ENCODE measurements at regions not wholly inside any gene's neighbourhood (a gene's known extent, or its start where the extent isn't known, plus 50 kb on each side); places are given as distances from the start of the nearest gene placed in this dataset.

- TF ChIP-seq CTCF (IDR thresholded peaks at IDR 0.05) (no peak), POLR2A (IDR thresholded peaks at IDR 0.05) (no peak)
Measured at GRCh38 chr9:751137-752051, 90.1 kb upstream of the DMRT1 start.

All from lower leg skin (tissue), 3 donors.